ENCODE measurements at regions not wholly inside any gene's neighbourhood (a gene's known extent, or its start where the extent isn't known, plus 50 kb on each side); places are given as distances from the start of the nearest gene placed in this dataset.

- Mint-ChIP-seq H3K9me3 (no peaks in the 10 kb centered on the region), H3K36me3 (no peaks in the 10 kb centered on the region), H3K27me3 (ENCODE audit: low read depth in 3 of 3) (no peaks in the 10 kb centered on the region), H3K4me3 (no peak overlapping the region), H3K27ac (no peak overlapping the region), H3K4me1 (no peaks in the 10 kb centered on the region)
- TF ChIP-seq, protein P1, sequence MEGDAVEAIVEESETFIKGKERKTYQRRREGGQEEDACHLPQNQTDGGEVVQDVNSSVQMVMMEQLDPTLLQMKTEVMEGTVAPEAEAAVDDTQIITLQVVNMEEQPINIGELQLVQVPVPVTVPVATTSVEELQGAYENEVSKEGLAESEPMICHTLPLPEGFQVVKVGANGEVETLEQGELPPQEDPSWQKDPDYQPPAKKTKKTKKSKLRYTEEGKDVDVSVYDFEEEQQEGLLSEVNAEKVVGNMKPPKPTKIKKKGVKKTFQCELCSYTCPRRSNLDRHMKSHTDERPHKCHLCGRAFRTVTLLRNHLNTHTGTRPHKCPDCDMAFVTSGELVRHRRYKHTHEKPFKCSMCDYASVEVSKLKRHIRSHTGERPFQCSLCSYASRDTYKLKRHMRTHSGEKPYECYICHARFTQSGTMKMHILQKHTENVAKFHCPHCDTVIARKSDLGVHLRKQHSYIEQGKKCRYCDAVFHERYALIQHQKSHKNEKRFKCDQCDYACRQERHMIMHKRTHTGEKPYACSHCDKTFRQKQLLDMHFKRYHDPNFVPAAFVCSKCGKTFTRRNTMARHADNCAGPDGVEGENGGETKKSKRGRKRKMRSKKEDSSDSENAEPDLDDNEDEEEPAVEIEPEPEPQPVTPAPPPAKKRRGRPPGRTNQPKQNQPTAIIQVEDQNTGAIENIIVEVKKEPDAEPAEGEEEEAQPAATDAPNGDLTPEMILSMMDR (IDR thresholded peaks at IDR 0.05): no peak
- Histone ChIP-seq H3K9ac (ENCODE audit: insufficient read depth, low read length, poor library complexity, severe bottlenecking) (no peak overlapping the region), H4K20me1 (ENCODE audit: insufficient read depth, low read length) (no peaks in the 10 kb centered on the region), H3K36me3 (replicated peaks in 1 of 2; ENCODE audit: control insufficient read depth in 1 of 2, insufficient read depth in 2 of 2, low read length in 2 of 2) (no peaks in the 10 kb centered on the region), H2AFZ (ENCODE audit: insufficient read depth, low read depth, low read length, poor library complexity, severe bottlenecking) (no peak overlapping the region), H3K27ac (ENCODE audit: low read depth in 1 of 2, low read length in 2 of 2) (no peak overlapping the region), H3K4me3 (replicated peaks in 1 of 3; ENCODE audit: low read depth in 2 of 3, low read length in 3 of 3) (no peak overlapping the region), H3K4me1 (ENCODE audit: control insufficient read depth in 1 of 2, insufficient read depth in 2 of 2, low read length in 2 of 2) (no peaks in the 10 kb centered on the region), H3K4me2 (replicated peaks; ENCODE audit: extremely low read depth, low read length, poor library complexity, severe bottlenecking) (no peak overlapping the region), H3K9me3 (replicated peaks in 1 of 2; ENCODE audit: control insufficient read depth in 1 of 2, insufficient read depth in 1 of 2, low read length in 2 of 2) (no peaks in the 10 kb centered on the region), H3K27me3 (ENCODE audit: control insufficient read depth in 2 of 2, insufficient read depth in 2 of 2, low read length in 2 of 2) (no peaks in the 10 kb centered on the region), H3K79me2 (ENCODE audit: insufficient read depth, low read length) (no peaks in the 10 kb centered on the region)
- intact Hi-C loops (cut with micrococcal nuclease): no loop called here
- DNase-seq: no peak
Observed at GRCh38 chr1:98005326-98006010, 84.6 kb upstream of the DPYD start.

GRCh38 chr1:98003442-98003841, 82.6 kb upstream of the DPYD start:
- Histone ChIP-seq H3K4me2 (replicated peaks; ENCODE audit: extremely low read depth, low read length, poor library complexity, severe bottlenecking) (no peak overlapping the region), H3K79me2 (ENCODE audit: insufficient read depth, low read length) (no peaks in the 10 kb centered on the region), H2AFZ (ENCODE audit: insufficient read depth, low read depth, low read length, poor library complexity, severe bottlenecking) (no peak overlapping the region), H3K9me3 (replicated peaks in 1 of 2; ENCODE audit: control insufficient read depth in 1 of 2, insufficient read depth in 1 of 2, low read length in 2 of 2) (no peaks in the 10 kb centered on the region), H3K36me3 (replicated peaks in 1 of 2; ENCODE audit: control insufficient read depth in 1 of 2, insufficient read depth in 2 of 2, low read length in 2 of 2) (no peaks in the 10 kb centered on the region), H3K4me1 (ENCODE audit: control insufficient read depth in 1 of 2, insufficient read depth in 2 of 2, low read length in 2 of 2) (no peaks in the 10 kb centered on the region), H4K20me1 (ENCODE audit: insufficient read depth, low read length) (no peaks in the 10 kb centered on the region), H3K9ac (ENCODE audit: insufficient read depth, low read length, poor library complexity, severe bottlenecking) (no peak overlapping the region), H3K4me3 (replicated peaks in 1 of 3; ENCODE audit: low read depth in 2 of 3, low read length in 3 of 3) (no peak overlapping the region), H3K27me3 (ENCODE audit: control insufficient read depth in 2 of 2, insufficient read depth in 2 of 2, low read length in 2 of 2) (no peaks in the 10 kb centered on the region), H3K27ac (ENCODE audit: low read depth in 1 of 2, low read length in 2 of 2) (no peak overlapping the region)
- no peak overlapping the region for H3K27ac Mint-ChIP-seq
- peaks cover 0 to 1% (median 0%) of the 10 kb centered on the region in 3 donors for H3K27me3 Mint-ChIP-seq (ENCODE audit: low read depth in 3 of 3)
- no peak for DNase-seq
- WGBS (ENCODE audit: insufficient coverage): no CpG with 5 or more reads among the region's 1 CpG
- no peak overlapping the region for H3K4me3 Mint-ChIP-seq
- H3K9me3 Mint-ChIP-seq: no peaks in the 10 kb centered on the region
- TF ChIP-seq, protein P1 (IDR thresholded peaks at IDR 0.05): no peak
- no peaks in the 10 kb centered on the region for H3K36me3 Mint-ChIP-seq
- H3K4me1 Mint-ChIP-seq: no peaks in the 10 kb centered on the region
- intact Hi-C loops (cut with micrococcal nuclease): no loop called here
